ENCODE measurements at regions not wholly inside any gene's neighbourhood (a gene's known extent, or its start where the extent isn't known, plus 50 kb on each side); places are given as distances from the start of the nearest gene placed in this dataset.

- DNase-seq, result no peak
These were observed 457.4 kb upstream of the TEX13C start for GRCh38 chrX:124862301-124862700.

- no peak for DNase-seq
These were observed 456.4 kb upstream of the TEX13C start for GRCh38 chrX:124863303-124863702.

- no peak for DNase-seq
These were observed 432.1 kb upstream of the TEX13C start for GRCh38 chrX:124887572-124887971.

- no peak for DNase-seq
These were observed 423.7 kb upstream of the TEX13C start for GRCh38 chrX:124895947-124896346.

- no peak for DNase-seq
These were observed 416.7 kb upstream of the TEX13C start for GRCh38 chrX:124902953-124903352.

- no peak for DNase-seq
These were observed 409.1 kb upstream of the TEX13C start for GRCh38 chrX:124910611-124911010.

GRCh38 chrX:124917011-124917410 is 402.7 kb upstream of the TEX13C start:
- no peak for DNase-seq

- DNase-seq, result no peak
These were observed 394.0 kb upstream of the TEX13C start for GRCh38 chrX:124925681-124926080.

GRCh38 chrX:124931241-124931640 is 388.4 kb upstream of the TEX13C start:
- DNase-seq, result no peak

GRCh38 chrX:124931958-124932357 is 387.7 kb upstream of the TEX13C start:
- no peak for DNase-seq

GRCh38 chrX:124938715-124939114 is 381.0 kb upstream of the TEX13C start:
- DNase-seq, result no peak

GRCh38 chrX:124940531-124940930 is 379.1 kb upstream of the TEX13C start:
- DNase-seq, result peak; percentile 17

- peak; percentile 39 for DNase-seq
These were observed 365.3 kb upstream of the TEX13C start for GRCh38 chrX:124954402-124954801.

- no peak for DNase-seq
These were observed 359.2 kb upstream of the TEX13C start for GRCh38 chrX:124960454-124960853.

- DNase-seq, result no peak
These were observed 356.0 kb upstream of the TEX13C start, which contains the start of gene TENM1 for GRCh38 chrX:124963717-124964116. TENM1 (minus strand) TSS chrX:124963817.

- no peak for DNase-seq
These were observed 344.2 kb upstream of the TEX13C start for GRCh38 chrX:124975456-124975855.

- peak; percentile 87 for DNase-seq
These were observed 338.3 kb upstream of the TEX13C start for GRCh38 chrX:124981420-124981819.

GRCh38 chrX:124984140-124984813 is 335.4 kb upstream of the TEX13C start:
- DNase-seq, result no peak

GRCh38 chrX:124986284-124986683 is 333.4 kb upstream of the TEX13C start:
- DNase-seq, result no peak

GRCh38 chrX:124993735-124994134 is 325.9 kb upstream of the TEX13C start:
- no peak for DNase-seq

GRCh38 chrX:124994404-124994803 is 325.3 kb upstream of the TEX13C start:
- no peak for DNase-seq

- no peak for DNase-seq
These were observed 315.8 kb upstream of the TEX13C start for GRCh38 chrX:125003746-125004446.

GRCh38 chrX:125004799-125005198 is 314.9 kb upstream of the TEX13C start:
- no peak for DNase-seq

GRCh38 chrX:125005863-125006262 is 313.8 kb upstream of the TEX13C start:
- no peak for DNase-seq

GRCh38 chrX:125006704-125007103 is 313.0 kb upstream of the TEX13C start:
- no peak for DNase-seq
